ENCODE measurements at regions not wholly inside any gene's neighbourhood (a gene's known extent, or its start where the extent isn't known, plus 50 kb on each side); places are given as distances from the start of the nearest gene placed in this dataset.

DNA sequence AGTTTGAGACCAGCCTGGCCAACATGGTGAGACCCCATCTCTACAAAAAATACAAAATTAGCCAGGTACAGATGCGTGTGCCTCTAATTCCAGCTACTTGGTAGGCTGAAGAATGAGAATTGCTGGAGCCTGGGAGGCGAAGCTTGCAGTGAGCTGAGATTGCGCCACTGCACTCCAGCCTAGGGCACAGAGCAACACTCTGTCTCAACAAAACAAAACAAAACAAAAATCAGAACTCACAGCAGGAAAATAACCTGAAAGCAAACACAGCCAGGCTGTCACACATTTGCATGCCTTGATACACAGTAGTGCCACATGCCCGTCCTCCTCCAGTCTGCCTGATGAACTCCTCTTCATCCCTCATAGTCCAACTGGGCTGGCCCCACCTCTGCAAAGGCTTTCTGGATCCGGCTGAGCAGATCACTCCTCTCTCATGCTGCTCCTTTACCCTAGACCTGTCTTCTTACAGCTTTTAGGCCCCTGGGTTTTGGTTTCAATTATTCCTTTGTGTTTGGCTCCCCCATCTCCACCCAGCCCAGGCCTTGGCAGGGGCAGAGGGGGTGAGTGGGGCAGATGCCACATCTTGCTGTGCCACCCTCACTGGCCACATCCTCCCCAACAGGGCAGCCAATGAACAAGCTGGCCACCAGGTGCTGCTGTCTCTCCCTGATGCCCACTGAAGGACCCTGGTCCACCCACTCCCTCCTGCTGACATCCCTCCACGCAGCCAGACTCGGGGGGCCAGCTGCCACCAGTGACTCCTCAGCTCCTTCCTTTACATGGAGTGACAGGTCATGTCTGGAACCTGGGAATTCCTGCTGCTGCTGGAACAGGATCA is 62.0 kb upstream of the GGTA1 start:
- H3K27me3 ChIP-seq (replicated peaks; ENCODE audit: insufficient read depth, low read depth, low read length, poor library complexity) = no peaks in the 10 kb centered on the region
- DNase-seq (ENCODE audit: low spot score) = no peak
- no peak for TF ChIP-seq EZH2 (IDR thresholded peaks at IDR 0.05; ENCODE audit: borderline replicate concordance, low read depth, low read length, poor library complexity, severe bottlenecking)
- TF ChIP-seq, protein P1, sequence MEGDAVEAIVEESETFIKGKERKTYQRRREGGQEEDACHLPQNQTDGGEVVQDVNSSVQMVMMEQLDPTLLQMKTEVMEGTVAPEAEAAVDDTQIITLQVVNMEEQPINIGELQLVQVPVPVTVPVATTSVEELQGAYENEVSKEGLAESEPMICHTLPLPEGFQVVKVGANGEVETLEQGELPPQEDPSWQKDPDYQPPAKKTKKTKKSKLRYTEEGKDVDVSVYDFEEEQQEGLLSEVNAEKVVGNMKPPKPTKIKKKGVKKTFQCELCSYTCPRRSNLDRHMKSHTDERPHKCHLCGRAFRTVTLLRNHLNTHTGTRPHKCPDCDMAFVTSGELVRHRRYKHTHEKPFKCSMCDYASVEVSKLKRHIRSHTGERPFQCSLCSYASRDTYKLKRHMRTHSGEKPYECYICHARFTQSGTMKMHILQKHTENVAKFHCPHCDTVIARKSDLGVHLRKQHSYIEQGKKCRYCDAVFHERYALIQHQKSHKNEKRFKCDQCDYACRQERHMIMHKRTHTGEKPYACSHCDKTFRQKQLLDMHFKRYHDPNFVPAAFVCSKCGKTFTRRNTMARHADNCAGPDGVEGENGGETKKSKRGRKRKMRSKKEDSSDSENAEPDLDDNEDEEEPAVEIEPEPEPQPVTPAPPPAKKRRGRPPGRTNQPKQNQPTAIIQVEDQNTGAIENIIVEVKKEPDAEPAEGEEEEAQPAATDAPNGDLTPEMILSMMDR (conservative IDR thresholded peaks at IDR 0.05; ENCODE audit: low read depth, low read length) = no peak
- H3K9me3 ChIP-seq (ENCODE audit: low read depth, low read length, poor library complexity, severe bottlenecking) = no peaks in the 10 kb centered on the region
- ChIA-PET POLR2A (ENCODE audit: low non-redundant PET) (interaction anchor here (0.6 kb wide), 1 partner anchor 58 kb away, joined by 3 read pairs; no protein-coding TSS in a partner anchor), CTCF (no interaction called here)
- intact Hi-C loops (cut with micrococcal nuclease; ENCODE audit: unreplicated experiment) = no loop called here
- H3K4me3 ChIP-seq (ENCODE audit: low read depth, low read length, poor library complexity, severe bottlenecking) = no peak overlapping the region
- no peak overlapping the region for H3K27ac ChIP-seq (ENCODE audit: low read depth, low read length, poor library complexity, severe bottlenecking)
- no TSS peak for BruUV-seq (replicated peaks)
- peaks cover 12% of the 10 kb centered on the region for H3K4me1 ChIP-seq (ENCODE audit: insufficient read depth, low read length, poor library complexity, severe bottlenecking)
- H3K36me3 ChIP-seq (ENCODE audit: insufficient read depth, low read length, poor library complexity, severe bottlenecking) = no peaks in the 10 kb centered on the region

DNA sequence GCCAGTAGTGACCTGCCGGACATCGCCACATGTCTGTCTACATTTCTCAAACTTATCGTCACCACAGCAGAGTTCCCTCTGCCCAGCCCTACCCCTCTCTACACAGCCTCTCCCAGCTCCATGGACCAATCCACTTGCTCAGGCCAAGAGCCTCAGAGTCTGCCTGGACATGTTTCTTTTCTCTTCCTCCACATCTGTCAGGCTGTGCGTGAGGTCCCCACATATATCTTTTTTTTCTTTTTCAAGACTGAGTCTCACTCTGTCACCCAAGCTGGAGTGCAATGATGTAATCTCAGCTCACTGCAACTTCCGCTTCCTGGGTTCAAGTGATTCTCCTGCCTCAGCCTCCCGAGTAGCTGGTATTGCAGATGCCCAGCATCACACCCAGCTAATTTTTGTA is 62.7 kb upstream of the GGTA1 start:
- DNase-seq (ENCODE audit: low spot score) = no peak
- Histone ChIP-seq H3K4me3 (ENCODE audit: low read depth, low read length, poor library complexity, severe bottlenecking) (no peak overlapping the region), H3K27me3 (replicated peaks; ENCODE audit: insufficient read depth, low read depth, low read length, poor library complexity) (no peaks in the 10 kb centered on the region), H3K36me3 (ENCODE audit: insufficient read depth, low read length, poor library complexity, severe bottlenecking) (no peaks in the 10 kb centered on the region), H3K4me1 (ENCODE audit: insufficient read depth, low read length, poor library complexity, severe bottlenecking) (peaks cover 12% of the 10 kb centered on the region), H3K27ac (ENCODE audit: low read depth, low read length, poor library complexity, severe bottlenecking) (no peak overlapping the region), H3K9me3 (ENCODE audit: low read depth, low read length, poor library complexity, severe bottlenecking) (no peaks in the 10 kb centered on the region)
- ChIA-PET POLR2A (ENCODE audit: low non-redundant PET) (no interaction called here), CTCF (no interaction called here)
- intact Hi-C loops (cut with micrococcal nuclease; ENCODE audit: unreplicated experiment) = no loop called here
- TF ChIP-seq, protein P1 (conservative IDR thresholded peaks at IDR 0.05; ENCODE audit: low read depth, low read length) = no peak
- TF ChIP-seq EZH2 (IDR thresholded peaks at IDR 0.05; ENCODE audit: borderline replicate concordance, low read depth, low read length, poor library complexity, severe bottlenecking) = no peak
- BruUV-seq (replicated peaks) = no TSS peak

DNA sequence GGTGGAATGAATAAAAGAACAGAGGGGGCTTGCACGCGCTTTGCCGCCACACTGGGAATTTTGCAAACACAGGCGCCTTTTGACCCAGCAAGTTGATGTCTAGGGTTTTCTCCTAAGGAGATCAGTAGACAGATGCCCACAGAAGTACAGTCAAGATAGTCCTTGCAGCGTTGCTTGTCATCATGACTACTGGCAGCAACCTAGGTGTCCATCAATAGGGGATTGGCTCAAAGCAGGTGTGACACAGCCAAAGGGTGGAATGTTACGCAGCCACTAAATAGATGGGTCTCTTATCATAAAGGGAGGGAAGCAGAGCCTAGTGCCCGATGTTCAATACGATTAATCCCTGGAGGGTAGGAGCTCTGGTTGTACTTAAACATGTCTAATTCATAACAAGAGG is 63.8 kb upstream of the GGTA1 start:
- Histone ChIP-seq H3K27ac (ENCODE audit: low read depth, low read length, poor library complexity, severe bottlenecking) (no peak overlapping the region), H3K4me1 (ENCODE audit: insufficient read depth, low read length, poor library complexity, severe bottlenecking) (peaks cover 2% of the 10 kb centered on the region), H3K27me3 (replicated peaks; ENCODE audit: insufficient read depth, low read depth, low read length, poor library complexity) (no peaks in the 10 kb centered on the region), H3K4me3 (ENCODE audit: low read depth, low read length, poor library complexity, severe bottlenecking) (no peak overlapping the region), H3K9me3 (ENCODE audit: low read depth, low read length, poor library complexity, severe bottlenecking) (no peaks in the 10 kb centered on the region), H3K36me3 (ENCODE audit: insufficient read depth, low read length, poor library complexity, severe bottlenecking) (no peaks in the 10 kb centered on the region)
- intact Hi-C loops (cut with micrococcal nuclease; ENCODE audit: unreplicated experiment) = no loop called here
- no peak for DNase-seq (ENCODE audit: low spot score)
- ChIA-PET CTCF (no interaction called here), POLR2A (ENCODE audit: low non-redundant PET) (no interaction called here)
- no peak for TF ChIP-seq EZH2 (IDR thresholded peaks at IDR 0.05; ENCODE audit: borderline replicate concordance, low read depth, low read length, poor library complexity, severe bottlenecking)
- TF ChIP-seq, protein P1 (conservative IDR thresholded peaks at IDR 0.05; ENCODE audit: low read depth, low read length) = no peak
- BruUV-seq (replicated peaks) = no TSS peak

All from A673 (cell line).